ENCODE measurements at regions not wholly inside any gene's neighbourhood (a gene's known extent, or its start where the extent isn't known, plus 50 kb on each side); places are given as distances from the start of the nearest gene placed in this dataset.
"Not testable (repeated sequence)": the region's sequence is repeated elsewhere in the genome, so short reads cannot be mapped to it uniquely, and the experiment has no call there.

DNA sequence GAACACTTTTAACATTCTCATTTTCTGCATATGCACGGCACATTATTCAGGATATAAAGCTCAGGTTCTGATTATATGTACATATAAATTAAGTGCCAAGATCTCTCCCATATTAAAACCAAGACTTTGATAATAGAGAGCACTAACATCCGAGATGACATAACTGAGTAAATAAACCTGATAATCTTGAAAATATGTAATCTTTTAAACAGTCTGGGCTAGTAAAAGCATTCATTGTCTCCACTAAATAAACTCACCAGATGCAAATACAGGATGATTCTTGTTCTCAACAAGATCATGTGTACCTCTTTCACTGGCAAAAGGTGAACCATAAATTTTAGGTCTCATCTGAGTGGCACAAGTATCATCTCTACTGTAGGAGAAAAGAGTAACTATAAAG, 942.2 kb downstream of the TRAM1L1 start:
- no peak overlapping the region for H3K4me3 ChIP-seq
- H3K4me1 ChIP-seq, result no peaks in the 10 kb centered on the region
- 75 to 80% methylated on average over 2 of the region's 2 CpGs for WGBS, 2 donors
- no peaks in the 10 kb centered on the region for H3K9me3 ChIP-seq
- intact Hi-C loops (cut with DNase I; ENCODE audit: low total_unique reads), result no loop called here
- no peaks in the 10 kb centered on the region for H3K27me3 ChIP-seq
- H3K36me3 ChIP-seq (ENCODE audit: low read depth, missing control alignments), result no peaks in the 10 kb centered on the region
- TF ChIP-seq POLR2A (IDR thresholded peaks at IDR 0.05) (no peak), CTCF (IDR thresholded peaks at IDR 0.05) (no peak)
- H3K27ac ChIP-seq, result no peak overlapping the region
- no peak for DNase-seq

DNA sequence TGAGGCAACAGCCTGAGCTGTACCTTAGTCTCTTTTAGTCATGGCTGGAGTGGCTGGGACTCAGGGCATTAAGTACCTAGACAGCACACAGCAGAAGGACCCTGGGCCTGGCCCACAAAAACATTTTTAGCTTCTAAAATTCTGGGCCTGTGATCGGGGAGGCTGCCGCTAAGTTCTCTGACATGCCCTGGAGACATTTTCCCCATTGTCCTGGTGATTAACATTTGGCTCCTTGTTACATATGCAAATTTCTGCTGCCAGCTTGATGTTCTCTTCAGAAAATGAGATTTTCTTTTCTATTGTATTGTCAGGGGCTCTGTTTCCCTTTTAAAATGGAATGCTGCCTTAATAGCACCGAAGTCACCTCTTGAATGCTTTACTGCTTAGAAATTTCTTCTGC, 952.4 kb downstream of the TRAM1L1 start:
- TF ChIP-seq CTCF (IDR thresholded peaks at IDR 0.05), result no peak
- no peak for TF ChIP-seq POLR2A (IDR thresholded peaks at IDR 0.05)
- WGBS, 2 donors, result 93 to 96% methylated on average over 3 of the region's 3 CpGs
- no peak overlapping the region for H3K27ac ChIP-seq
- intact Hi-C loops (cut with DNase I; ENCODE audit: low total_unique reads), result no loop called here
- H3K27me3 ChIP-seq, result no peaks in the 10 kb centered on the region
- no peak for DNase-seq
- no peaks in the 10 kb centered on the region for H3K4me1 ChIP-seq
- H3K4me3 ChIP-seq, result no peak overlapping the region
- no peaks in the 10 kb centered on the region for H3K9me3 ChIP-seq
- no peaks in the 10 kb centered on the region for H3K36me3 ChIP-seq (ENCODE audit: low read depth, missing control alignments)

GRCh38 chr4:116126794-116127193, 958.6 kb downstream of the TRAM1L1 start:
- no peak overlapping the region for H3K4me3 ChIP-seq
- no peak for TF ChIP-seq CTCF (IDR thresholded peaks at IDR 0.05)
- no peak for TF ChIP-seq POLR2A (IDR thresholded peaks at IDR 0.05)
- intact Hi-C loops (cut with DNase I; ENCODE audit: low total_unique reads), result no loop called here
- H3K36me3 ChIP-seq (ENCODE audit: low read depth, missing control alignments), result no peaks in the 10 kb centered on the region
- WGBS, 2 donors, result 76 to 82% methylated on average over 2 of the region's 2 CpGs
- no peaks in the 10 kb centered on the region for H3K4me1 ChIP-seq
- DNase-seq, result no peak
- H3K9me3 ChIP-seq, result no peaks in the 10 kb centered on the region
- no peaks in the 10 kb centered on the region for H3K27me3 ChIP-seq
- no peak overlapping the region for H3K27ac ChIP-seq

- H3K4me3 ChIP-seq, result no peak overlapping the region
- intact Hi-C loops (cut with DNase I; ENCODE audit: low total_unique reads), result no loop called here
- TF ChIP-seq POLR2A (IDR thresholded peaks at IDR 0.05), result no peak
- no peak for TF ChIP-seq CTCF (IDR thresholded peaks at IDR 0.05)
- WGBS, 2 donors, result 53 to 73% methylated on average over 1 of the region's 1 CpG
- DNase-seq, result no peak
- H3K36me3 ChIP-seq (ENCODE audit: low read depth, missing control alignments), result no peaks in the 10 kb centered on the region
- no peaks in the 10 kb centered on the region for H3K4me1 ChIP-seq
- no peaks in the 10 kb centered on the region for H3K27me3 ChIP-seq
- H3K27ac ChIP-seq, result no peak overlapping the region
- no peaks in the 10 kb centered on the region for H3K9me3 ChIP-seq
Measured at GRCh38 chr4:116122124-116122523, 963.3 kb downstream of the TRAM1L1 start.

GRCh38 chr4:116118221-116118620, 967.2 kb downstream of the TRAM1L1 start:
- intact Hi-C loops (cut with DNase I; ENCODE audit: low total_unique reads), result no loop called here

GRCh38 chr4:116112861-116113260, 972.5 kb downstream of the TRAM1L1 start:
- WGBS, 2 donors, result 94 to 95% methylated on average over 3 of the region's 3 CpGs

More at GRCh38 chr4:116118221-116118620, 967.2 kb downstream of the TRAM1L1 start:
- H3K4me1 ChIP-seq, result no peaks in the 10 kb centered on the region
- no peaks in the 10 kb centered on the region for H3K9me3 ChIP-seq
- no peak for DNase-seq
- H3K4me3 ChIP-seq, result no peak overlapping the region
- H3K27me3 ChIP-seq, result no peaks in the 10 kb centered on the region
- 78 to 86% methylated on average over 3 of the region's 3 CpGs for WGBS, 2 donors
- no peak for TF ChIP-seq POLR2A (IDR thresholded peaks at IDR 0.05)
- no peak for TF ChIP-seq CTCF (IDR thresholded peaks at IDR 0.05)
- no peaks in the 10 kb centered on the region for H3K36me3 ChIP-seq (ENCODE audit: low read depth, missing control alignments)
- H3K27ac ChIP-seq, result no peak overlapping the region

More at GRCh38 chr4:116112861-116113260, 972.5 kb downstream of the TRAM1L1 start:
- H3K9me3 ChIP-seq; H3K4me1 ChIP-seq; H3K27me3 ChIP-seq; H3K36me3 ChIP-seq (ENCODE audit: low read depth, missing control alignments); H3K4me3 ChIP-seq; intact Hi-C loops (cut with DNase I; ENCODE audit: low total_unique reads); H3K27ac ChIP-seq; DNase-seq: not testable (repeated sequence)
